Thoracic aorta (tissue), 2 donors: ENCODE measurements at regions not wholly inside any gene's neighbourhood (a gene's known extent, or its start where the extent isn't known, plus 50 kb on each side); places are given as distances from the start of the nearest gene placed in this dataset.
"Not testable (repeated sequence)": the region's sequence is repeated elsewhere in the genome, so short reads cannot be mapped to it uniquely, and the experiment has no call there.

Source experiments
- ATAC-seq: fragments of 150-250 bp; one replicate; pipeline ENCODE4 v1.8.0; 2017; ENCODE audit warnings: low read depth; ENCODE audit not compliant: insufficient number of reproducible peaks, low FRiP score
- DNase-seq: peaks from one replicate; pipeline ENCODE4 v3.0.0-alpha.2; 2020; ENCODE audit warnings: low spot score
- H3K27ac ChIP-seq, 2 donors: fragments of 200-600 bp; sonication (generic); 1 replicate in 1 of 2; 2 replicates in 1 of 2; pipeline ENCODE4 v1.5.1; 2016; ENCODE audit warnings: mild to moderate bottlenecking in 2 of 2, moderate library complexity in 2 of 2
- H3K27me3 ChIP-seq: fragments of 200-600 bp; sonication (generic); replicated peaks from 2 replicates; pipeline ENCODE4 v1.6.0; 2016; ENCODE audit warnings: mild to moderate bottlenecking; ENCODE audit not compliant: insufficient read depth
- H3K36me3 ChIP-seq: fragments of 200-600 bp; sonication (generic); one replicate; pipeline ENCODE4 v1.5.1; 2016
- H3K4me1 ChIP-seq, 2 donors: fragments of 200-600 bp; sonication (generic); 1 replicate in 1 of 2; 2 replicates in 1 of 2; pipeline versions ENCODE4 v1.5.1 to v1.6.0; 2016; ENCODE audit warnings: low read depth in 2 of 2, mild to moderate bottlenecking in 1 of 2; ENCODE audit not compliant: control insufficient read depth in 1 of 2
- H3K4me3 ChIP-seq: fragments of 200-600 bp; sonication (generic); 2 replicates; pipeline ENCODE4 v1.5.1; 2016; ENCODE audit warnings: mild to moderate bottlenecking
- H3K9me3 ChIP-seq: fragments of 200-600 bp; sonication (generic); 2 replicates; pipeline ENCODE4 v1.5.1; 2016
- CTCF ChIP-seq: fragments of 200-600 bp; sonication (generic); IDR thresholded peaks from one replicate; pipeline ENCODE4 v1.5.1; 2019; ENCODE audit warnings: antibody characterized with exemption

GRCh38 chr4:116202524-116202923, 882.9 kb downstream of the TRAM1L1 start:
- Histone ChIP-seq H3K4me1 (no peaks in the 10 kb centered on the region), H3K9me3 (no peaks in the 10 kb centered on the region), H3K36me3 (no peaks in the 10 kb centered on the region), H3K27me3 (no peaks in the 10 kb centered on the region), H3K4me3 (no peak overlapping the region), H3K27ac (no peak overlapping the region)
- ATAC-seq (no peak), DNase-seq (no peak)
- TF ChIP-seq CTCF: no peak

- Histone ChIP-seq H3K4me1 (no peaks in the 10 kb centered on the region), H3K27me3 (no peaks in the 10 kb centered on the region), H3K9me3 (no peaks in the 10 kb centered on the region), H3K4me3 (no peak overlapping the region), H3K36me3 (no peaks in the 10 kb centered on the region), H3K27ac (no peak overlapping the region)
- no peak for DNase-seq
- ATAC-seq: no peak
- TF ChIP-seq CTCF: no peak
Measured at GRCh38 chr4:116197317-116197809, 888.0 kb downstream of the TRAM1L1 start.

GRCh38 chr4:116183241-116183640, 902.1 kb downstream of the TRAM1L1 start:
- Histone ChIP-seq H3K9me3 (no peaks in the 10 kb centered on the region), H3K4me1 (no peaks in the 10 kb centered on the region), H3K36me3 (no peaks in the 10 kb centered on the region), H3K4me3 (no peak overlapping the region), H3K27me3 (no peaks in the 10 kb centered on the region), H3K27ac (no peak overlapping the region)
- no peak for DNase-seq
- TF ChIP-seq CTCF: no peak
- no peak for ATAC-seq

GRCh38 chr4:116180157-116180601, 905.2 kb downstream of the TRAM1L1 start:
- no peak for ATAC-seq
- no peak overlapping the region for H3K4me3 ChIP-seq
- H3K9me3 ChIP-seq: no peaks in the 10 kb centered on the region
- DNase-seq: no peak
- no peaks in the 10 kb centered on the region for H3K27me3 ChIP-seq
- TF ChIP-seq CTCF: no peak
- no peaks in the 10 kb centered on the region for H3K4me1 ChIP-seq
- no peak overlapping the region for H3K27ac ChIP-seq
- H3K36me3 ChIP-seq: no peaks in the 10 kb centered on the region

- not testable (repeated sequence) for H3K36me3 ChIP-seq, H3K27me3 ChIP-seq, H3K9me3 ChIP-seq, H3K4me1 ChIP-seq, DNase-seq, H3K4me3 ChIP-seq, ATAC-seq, H3K27ac ChIP-seq
Measured at GRCh38 chr4:116151371-116151770, 934.0 kb downstream of the TRAM1L1 start.

GRCh38 chr4:116150152-116150551, 935.2 kb downstream of the TRAM1L1 start:
- ATAC-seq: no peak
- no peak for DNase-seq
- no peaks in the 10 kb centered on the region for H3K27me3 ChIP-seq
- no peaks in the 10 kb centered on the region for H3K4me1 ChIP-seq
- no peak overlapping the region for H3K4me3 ChIP-seq
- no peaks in the 10 kb centered on the region for H3K9me3 ChIP-seq
- no peak for TF ChIP-seq CTCF
- H3K36me3 ChIP-seq: no peaks in the 10 kb centered on the region
- no peak overlapping the region for H3K27ac ChIP-seq
